ENCODE measurements at regions not wholly inside any gene's neighbourhood (a gene's known extent, or its start where the extent isn't known, plus 50 kb on each side); places are given as distances from the start of the nearest gene placed in this dataset.

- H3K27me3 Mint-ChIP-seq = no peaks in the 10 kb centered on the region
- H3K9me3 Mint-ChIP-seq = peaks cover 0 to 5% (median 2%) of the 10 kb centered on the region in 8 donors
- no peaks in the 10 kb centered on the region for H3K36me3 ChIP-seq (ENCODE audit: insufficient read depth, low read length)
- no peak overlapping the region for H3K27ac Mint-ChIP-seq
- no peak overlapping the region for H3K4me3 Mint-ChIP-seq
- H3K4me1 Mint-ChIP-seq = no peaks in the 10 kb centered on the region
- ChIA-PET POLR2A (ENCODE audit: partially characterized antibody) (no interaction called here), CTCF (ENCODE audit: partially characterized antibody) (no interaction called here)
- no peaks in the 10 kb centered on the region for H3K4me1 ChIP-seq (ENCODE audit: insufficient read depth, low read length)
- no peak overlapping the region for H3K27ac ChIP-seq (ENCODE audit: low read depth, low read length)
- intact Hi-C loops (cut with micrococcal nuclease) = no loop called here
- no peaks in the 10 kb centered on the region for H3K36me3 Mint-ChIP-seq
- no peak overlapping the region for H3K4me3 ChIP-seq (ENCODE audit: low read length in 2 of 2)
- H3K27me3 ChIP-seq (ENCODE audit: insufficient read depth, low read length) = no peaks in the 10 kb centered on the region
- no peak for DNase-seq
- no peaks in the 10 kb centered on the region for H3K9me3 ChIP-seq (ENCODE audit: control insufficient read depth in 1 of 2, low read length in 2 of 2)
These were observed 124.8 kb upstream of the LINC00305 start for GRCh38 chr18:64273724-64274123.

GRCh38 chr18:64271975-64272659 is 123.2 kb upstream of the LINC00305 start:
- POLR2A ChIA-PET (ENCODE audit: partially characterized antibody) = no interaction called here

GRCh38 chr18:64271246-64271645 is 122.4 kb upstream of the LINC00305 start:
- intact Hi-C loops (cut with micrococcal nuclease) = no loop called here
- POLR2A ChIA-PET (ENCODE audit: partially characterized antibody) = no interaction called here
- Mint-ChIP-seq H3K4me1 (no peaks in the 10 kb centered on the region), H3K27me3 (no peaks in the 10 kb centered on the region), H3K4me3 (no peak overlapping the region), H3K36me3 (no peaks in the 10 kb centered on the region), H3K27ac (no peak overlapping the region), H3K9me3 (peaks cover 0 to 4% (median 2%) of the 10 kb centered on the region in 8 donors)
- no peaks in the 10 kb centered on the region for H3K36me3 ChIP-seq (ENCODE audit: insufficient read depth, low read length)
- DNase-seq = no peak
- H3K4me1 ChIP-seq (ENCODE audit: insufficient read depth, low read length) = no peaks in the 10 kb centered on the region
- CTCF ChIA-PET (ENCODE audit: partially characterized antibody) = no interaction called here
- H3K27me3 ChIP-seq (ENCODE audit: insufficient read depth, low read length) = no peaks in the 10 kb centered on the region
- H3K9me3 ChIP-seq (ENCODE audit: control insufficient read depth in 1 of 2, low read length in 2 of 2) = no peaks in the 10 kb centered on the region
- no peak overlapping the region for H3K27ac ChIP-seq (ENCODE audit: low read depth, low read length)
- no peak overlapping the region for H3K4me3 ChIP-seq (ENCODE audit: low read length in 2 of 2)

More at GRCh38 chr18:64271975-64272659, 123.2 kb upstream of the LINC00305 start:
- CTCF ChIA-PET (ENCODE audit: partially characterized antibody) = no interaction called here
- Histone ChIP-seq H3K27ac (ENCODE audit: low read depth, low read length) (no peak overlapping the region), H3K27me3 (ENCODE audit: insufficient read depth, low read length) (no peaks in the 10 kb centered on the region), H3K9me3 (ENCODE audit: control insufficient read depth in 1 of 2, low read length in 2 of 2) (no peaks in the 10 kb centered on the region), H3K4me1 (ENCODE audit: insufficient read depth, low read length) (no peaks in the 10 kb centered on the region), H3K4me3 (ENCODE audit: low read length in 2 of 2) (no peak overlapping the region), H3K36me3 (ENCODE audit: insufficient read depth, low read length) (no peaks in the 10 kb centered on the region)
- intact Hi-C loops (cut with micrococcal nuclease) = no loop called here
- Mint-ChIP-seq H3K9me3 (peaks cover 0 to 5% (median 2%) of the 10 kb centered on the region in 8 donors), H3K4me3 (no peak overlapping the region), H3K27ac (no peak overlapping the region), H3K27me3 (no peaks in the 10 kb centered on the region), H3K4me1 (no peaks in the 10 kb centered on the region), H3K36me3 (no peaks in the 10 kb centered on the region)
- DNase-seq = no peak

DNA sequence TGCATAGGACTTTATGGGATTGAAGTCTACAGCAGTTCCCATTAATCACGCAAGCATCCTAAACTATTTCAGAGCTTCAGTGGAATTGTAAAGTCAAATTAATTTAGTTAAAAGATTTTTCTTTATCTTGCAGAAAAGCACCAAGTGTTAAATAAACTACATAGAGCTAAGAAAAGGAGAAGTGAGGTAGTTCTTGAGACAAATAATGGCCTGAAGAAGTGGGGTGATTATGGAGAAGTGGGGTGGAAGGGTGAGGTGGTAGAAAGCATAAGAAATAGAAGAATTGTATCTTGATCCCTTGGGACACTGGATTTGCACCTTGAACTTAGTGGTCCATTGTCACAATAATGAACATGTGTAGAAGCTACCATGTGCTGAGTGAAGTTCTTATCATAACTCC is 121.7 kb upstream of the LINC00305 start:
- DNase-seq = no peak
- H3K36me3 ChIP-seq (ENCODE audit: insufficient read depth, low read length) = no peaks in the 10 kb centered on the region
- Mint-ChIP-seq H3K27ac (no peak overlapping the region), H3K36me3 (no peaks in the 10 kb centered on the region), H3K4me3 (no peak overlapping the region), H3K27me3 (no peaks in the 10 kb centered on the region), H3K9me3 (peaks cover 0 to 5% (median 2%) of the 10 kb centered on the region in 8 donors), H3K4me1 (no peaks in the 10 kb centered on the region)
- intact Hi-C loops (cut with micrococcal nuclease) = no loop called here
- CTCF ChIA-PET (ENCODE audit: partially characterized antibody) = no interaction called here
- no peaks in the 10 kb centered on the region for H3K4me1 ChIP-seq (ENCODE audit: insufficient read depth, low read length)
- no peaks in the 10 kb centered on the region for H3K9me3 ChIP-seq (ENCODE audit: control insufficient read depth in 1 of 2, low read length in 2 of 2)
- POLR2A ChIA-PET (ENCODE audit: partially characterized antibody) = no interaction called here
- H3K4me3 ChIP-seq (ENCODE audit: low read length in 2 of 2) = no peak overlapping the region
- H3K27ac ChIP-seq (ENCODE audit: low read depth, low read length) = no peak overlapping the region
- H3K27me3 ChIP-seq (ENCODE audit: insufficient read depth, low read length) = no peaks in the 10 kb centered on the region

DNA sequence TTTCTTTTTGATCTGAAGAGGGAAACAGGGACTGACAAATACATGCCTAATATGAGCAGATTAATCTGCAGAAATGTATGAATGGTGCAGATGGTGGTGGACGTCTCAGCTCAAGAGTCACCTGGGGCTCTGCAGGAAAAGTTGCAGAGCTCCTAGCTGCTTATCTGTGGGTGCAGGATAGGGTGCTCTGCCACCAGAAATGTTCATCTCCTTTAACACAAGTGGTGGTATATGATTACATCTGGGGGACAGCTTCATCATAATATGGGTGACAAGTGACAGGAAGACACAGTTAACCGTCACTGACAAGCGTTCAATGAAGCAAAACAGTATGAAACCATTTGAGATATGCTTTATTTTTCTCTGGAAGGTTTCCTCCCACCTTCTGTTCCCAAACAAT is 121.2 kb upstream of the LINC00305 start:
- no peak overlapping the region for H3K4me3 ChIP-seq (ENCODE audit: low read length in 2 of 2)
- H3K9me3 ChIP-seq (ENCODE audit: control insufficient read depth in 1 of 2, low read length in 2 of 2) = no peaks in the 10 kb centered on the region
- CTCF ChIA-PET (ENCODE audit: partially characterized antibody) = no interaction called here
- Mint-ChIP-seq H3K9me3 (peaks cover 0 to 4% (median 2%) of the 10 kb centered on the region in 8 donors), H3K4me1 (no peaks in the 10 kb centered on the region), H3K27ac (no peak overlapping the region), H3K4me3 (no peak overlapping the region), H3K27me3 (no peaks in the 10 kb centered on the region), H3K36me3 (no peaks in the 10 kb centered on the region)
- no peaks in the 10 kb centered on the region for H3K36me3 ChIP-seq (ENCODE audit: insufficient read depth, low read length)
- no peaks in the 10 kb centered on the region for H3K4me1 ChIP-seq (ENCODE audit: insufficient read depth, low read length)
- H3K27me3 ChIP-seq (ENCODE audit: insufficient read depth, low read length) = no peaks in the 10 kb centered on the region
- POLR2A ChIA-PET (ENCODE audit: partially characterized antibody) = no interaction called here
- H3K27ac ChIP-seq (ENCODE audit: low read depth, low read length) = no peak overlapping the region
- no peak for DNase-seq
- intact Hi-C loops (cut with micrococcal nuclease) = no loop called here

DNA sequence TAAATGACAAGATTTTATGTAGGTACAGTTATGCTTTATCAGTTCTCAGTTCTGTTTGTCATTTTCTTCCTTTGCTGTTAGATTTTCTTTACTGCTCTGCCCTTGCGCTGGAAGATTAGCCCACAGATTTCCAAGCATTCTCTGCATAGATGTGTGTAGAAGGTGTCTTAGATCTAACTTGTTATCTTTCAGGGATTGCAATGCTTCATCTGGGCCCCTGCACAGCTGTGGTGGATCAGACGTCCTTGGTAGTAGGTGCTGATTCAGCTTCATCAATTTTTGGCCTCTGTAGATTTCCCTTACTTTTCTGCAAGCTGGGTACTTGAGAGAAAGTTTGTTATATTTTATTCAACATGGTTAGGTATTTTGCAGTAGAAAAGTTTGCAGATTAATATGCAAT is 115.3 kb upstream of the LINC00305 start:
- H3K27me3 ChIP-seq (ENCODE audit: insufficient read depth, low read length) = no peaks in the 10 kb centered on the region
- CTCF ChIA-PET (ENCODE audit: partially characterized antibody) = no interaction called here
- intact Hi-C loops (cut with micrococcal nuclease) = no loop called here
- Mint-ChIP-seq H3K4me3 (no peak overlapping the region), H3K9me3 (peaks cover 0 to 4% (median 0%) of the 10 kb centered on the region in 8 donors), H3K4me1 (no peaks in the 10 kb centered on the region), H3K27me3 (no peaks in the 10 kb centered on the region), H3K27ac (peak overlapping the region in 1 of 7 donors; percentile 56), H3K36me3 (no peaks in the 10 kb centered on the region)
- POLR2A ChIA-PET (ENCODE audit: partially characterized antibody) = no interaction called here
- no peaks in the 10 kb centered on the region for H3K4me1 ChIP-seq (ENCODE audit: insufficient read depth, low read length)
- H3K36me3 ChIP-seq (ENCODE audit: insufficient read depth, low read length) = no peaks in the 10 kb centered on the region
- no peak overlapping the region for H3K4me3 ChIP-seq (ENCODE audit: low read length in 2 of 2)
- no peak overlapping the region for H3K27ac ChIP-seq (ENCODE audit: low read depth, low read length)
- DNase-seq = no peak
- H3K9me3 ChIP-seq (ENCODE audit: control insufficient read depth in 1 of 2, low read length in 2 of 2) = no peaks in the 10 kb centered on the region

DNA sequence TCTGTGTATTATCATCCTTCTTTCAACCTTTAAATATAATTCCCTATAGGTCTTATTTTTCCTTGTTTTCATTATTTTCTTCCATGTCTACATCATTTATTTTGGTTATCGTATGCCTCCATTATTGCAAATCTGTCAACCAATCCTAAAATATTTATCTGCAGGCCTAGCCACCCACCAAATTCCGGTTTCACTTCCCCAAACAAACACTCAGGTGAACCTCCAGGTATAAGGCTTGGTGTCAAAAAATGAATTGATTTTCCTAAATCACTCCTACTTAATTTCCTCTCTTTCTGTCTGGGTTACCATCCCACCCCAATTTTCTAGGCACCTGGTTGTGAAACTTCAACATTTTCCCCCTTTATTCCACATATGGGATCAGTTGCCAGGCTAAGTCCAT is 111.9 kb upstream of the LINC00305 start:
- no peak overlapping the region for H3K4me3 Mint-ChIP-seq
- Histone ChIP-seq H3K4me1 (ENCODE audit: insufficient read depth, low read length) (no peaks in the 10 kb centered on the region), H3K27ac (ENCODE audit: low read depth, low read length) (no peak overlapping the region), H3K9me3 (ENCODE audit: control insufficient read depth in 1 of 2, low read length in 2 of 2) (no peaks in the 10 kb centered on the region), H3K36me3 (ENCODE audit: insufficient read depth, low read length) (no peaks in the 10 kb centered on the region), H3K27me3 (ENCODE audit: insufficient read depth, low read length) (no peaks in the 10 kb centered on the region), H3K4me3 (ENCODE audit: low read length in 2 of 2) (no peak overlapping the region)
- H3K27me3 Mint-ChIP-seq = no peaks in the 10 kb centered on the region
- peaks cover 0 to 6% (median 0%) of the 10 kb centered on the region in 8 donors for H3K9me3 Mint-ChIP-seq
- no peak for DNase-seq
- H3K36me3 Mint-ChIP-seq = no peaks in the 10 kb centered on the region
- ChIA-PET POLR2A (ENCODE audit: partially characterized antibody) (no interaction called here), CTCF (ENCODE audit: partially characterized antibody) (no interaction called here)
- intact Hi-C loops (cut with micrococcal nuclease) = no loop called here
- H3K27ac Mint-ChIP-seq = no peak overlapping the region
- H3K4me1 Mint-ChIP-seq = no peaks in the 10 kb centered on the region

GRCh38 chr18:64259871-64260270 is 111.0 kb upstream of the LINC00305 start:
- H3K4me3 ChIP-seq (ENCODE audit: low read length in 2 of 2) = no peak overlapping the region
- H3K27ac Mint-ChIP-seq = no peak overlapping the region
- no peaks in the 10 kb centered on the region for H3K36me3 Mint-ChIP-seq
- ChIA-PET POLR2A (ENCODE audit: partially characterized antibody) (no interaction called here), CTCF (ENCODE audit: partially characterized antibody) (no interaction called here)
- H3K4me1 ChIP-seq (ENCODE audit: insufficient read depth, low read length) = no peaks in the 10 kb centered on the region
- H3K9me3 ChIP-seq (ENCODE audit: control insufficient read depth in 1 of 2, low read length in 2 of 2) = no peaks in the 10 kb centered on the region
- H3K27me3 ChIP-seq (ENCODE audit: insufficient read depth, low read length) = no peaks in the 10 kb centered on the region
- no peak overlapping the region for H3K27ac ChIP-seq (ENCODE audit: low read depth, low read length)
- no peaks in the 10 kb centered on the region for H3K4me1 Mint-ChIP-seq
- intact Hi-C loops (cut with micrococcal nuclease) = no loop called here
- H3K27me3 Mint-ChIP-seq = no peaks in the 10 kb centered on the region
- no peak overlapping the region for H3K4me3 Mint-ChIP-seq
- DNase-seq = no peak
- H3K9me3 Mint-ChIP-seq = peaks cover 0 to 4% (median 0%) of the 10 kb centered on the region in 8 donors
- no peaks in the 10 kb centered on the region for H3K36me3 ChIP-seq (ENCODE audit: insufficient read depth, low read length)
